Natural killer cell (primary cell): ENCODE measurements at regions not wholly inside any gene's neighbourhood (a gene's known extent, or its start where the extent isn't known, plus 50 kb on each side); places are given as distances from the start of the nearest gene placed in this dataset.

Experiments used
- ATAC-seq, 3 donors: fragments of 150-1000 bp in 2 of 3; fragments of 200-7000 bp in 1 of 3; cut with Tn5 transposase; 1 replicate in 1 of 3; 2 replicates in 2 of 3; pipeline ENCODE4 v1.10.0; 2021; ENCODE audit warnings: mild to moderate bottlenecking in 2 of 3, moderate library complexity in 2 of 3
- DNase-seq, 2 donors: peaks; one replicate each; pipeline versions ENCODE4 v3.0.0 to v3.0.0-alpha.2; 2013 to 2021; ENCODE audit warnings: mixed read lengths in 1 of 2
- H3K27ac ChIP-seq: one replicate; pipeline ENCODE4 v1.5.1; 2013; ENCODE audit warnings: mild to moderate bottlenecking, low read length
- H3K27me3 ChIP-seq: one replicate; pipeline ENCODE4 v1.6.1; 2013; ENCODE audit warnings: low read length; ENCODE audit not compliant: control insufficient read depth, insufficient read depth
- H3K36me3 ChIP-seq: one replicate; pipeline ENCODE4 v1.6.1; 2013; ENCODE audit warnings: low read length; ENCODE audit not compliant: control insufficient read depth, insufficient read depth
- H3K4me1 ChIP-seq: one replicate; pipeline ENCODE4 v1.6.1; 2013; ENCODE audit warnings: low read length; ENCODE audit not compliant: control insufficient read depth, insufficient read depth
- H3K4me3 ChIP-seq: one replicate; pipeline ENCODE4 v1.5.1; 2013; ENCODE audit warnings: low read length
- H3K9me3 ChIP-seq: one replicate; pipeline ENCODE4 v1.6.1; 2013; ENCODE audit warnings: low read length; ENCODE audit not compliant: control insufficient read depth, insufficient read depth
- H3K27ac Mint-ChIP-seq, 2 donors: one replicate each; pipeline ENCODE4 v1.8.0; 2022; ENCODE audit warnings: mild to moderate bottlenecking in 2 of 2, mixed read lengths in 2 of 2, moderate library complexity in 1 of 2
- H3K27me3 Mint-ChIP-seq, 2 donors: one replicate each; pipeline ENCODE4 v1.8.0; 2022; ENCODE audit warnings: low read depth in 2 of 2, mixed read lengths in 2 of 2
- H3K36me3 Mint-ChIP-seq: one replicate; pipeline ENCODE4 v1.8.0; 2022; ENCODE audit warnings: mixed read lengths
- H3K4me1 Mint-ChIP-seq, 2 donors: one replicate each; pipeline ENCODE4 v1.8.0; 2022; ENCODE audit warnings: mixed read lengths in 2 of 2
- H3K4me3 Mint-ChIP-seq: one replicate; pipeline ENCODE4 v1.8.0; 2022; ENCODE audit warnings: mild to moderate bottlenecking, moderate library complexity, mixed read lengths
- H3K9me3 Mint-ChIP-seq, 2 donors: one replicate each; pipeline ENCODE4 v1.8.0; 2022; ENCODE audit warnings: mixed read lengths in 2 of 2
- WGBS: methylation state at CpG from one replicate; pipeline ENCODE4 v1.1.7; 2013; ENCODE audit warnings: missing lambda C conversion rate; ENCODE audit not compliant: insufficient coverage; 5-methylcytosine and 5-hydroxymethylcytosine counted together
- intact Hi-C: fragments of 100-400 bp; cut with micrococcal nuclease; formaldehyde crosslinking; loops from one replicate; pipeline ENCODE4 v1.14.2; 2022
- TF ChIP-seq, protein P1 (sequence below): fragments of 200-600 bp; IDR thresholded peaks from one replicate; pipeline ENCODE4 v1.8.0; 2022; ENCODE audit warnings: antibody characterized with exemption

DNA sequence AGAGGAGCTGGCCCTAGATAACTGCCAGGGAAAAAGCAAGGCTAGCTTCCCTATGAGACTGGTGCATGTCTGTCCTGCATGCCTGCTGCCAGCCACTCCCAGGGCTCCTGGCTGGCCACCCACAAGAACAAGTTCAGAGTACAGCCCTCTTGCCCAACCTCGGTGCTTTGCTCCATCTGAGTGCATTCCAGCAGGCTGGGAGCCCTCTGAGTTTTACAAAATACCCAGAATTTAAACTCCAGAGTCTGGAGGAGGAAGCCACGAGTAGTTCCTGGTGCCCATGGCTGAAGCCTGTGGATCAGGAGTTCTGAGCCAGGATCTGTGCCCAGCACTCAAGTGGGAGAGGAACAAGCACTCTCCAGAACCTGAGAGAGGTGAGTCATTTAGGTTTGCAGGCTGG is 111.6 kb downstream of the MAGEE2 start:
- TF ChIP-seq, protein P1, sequence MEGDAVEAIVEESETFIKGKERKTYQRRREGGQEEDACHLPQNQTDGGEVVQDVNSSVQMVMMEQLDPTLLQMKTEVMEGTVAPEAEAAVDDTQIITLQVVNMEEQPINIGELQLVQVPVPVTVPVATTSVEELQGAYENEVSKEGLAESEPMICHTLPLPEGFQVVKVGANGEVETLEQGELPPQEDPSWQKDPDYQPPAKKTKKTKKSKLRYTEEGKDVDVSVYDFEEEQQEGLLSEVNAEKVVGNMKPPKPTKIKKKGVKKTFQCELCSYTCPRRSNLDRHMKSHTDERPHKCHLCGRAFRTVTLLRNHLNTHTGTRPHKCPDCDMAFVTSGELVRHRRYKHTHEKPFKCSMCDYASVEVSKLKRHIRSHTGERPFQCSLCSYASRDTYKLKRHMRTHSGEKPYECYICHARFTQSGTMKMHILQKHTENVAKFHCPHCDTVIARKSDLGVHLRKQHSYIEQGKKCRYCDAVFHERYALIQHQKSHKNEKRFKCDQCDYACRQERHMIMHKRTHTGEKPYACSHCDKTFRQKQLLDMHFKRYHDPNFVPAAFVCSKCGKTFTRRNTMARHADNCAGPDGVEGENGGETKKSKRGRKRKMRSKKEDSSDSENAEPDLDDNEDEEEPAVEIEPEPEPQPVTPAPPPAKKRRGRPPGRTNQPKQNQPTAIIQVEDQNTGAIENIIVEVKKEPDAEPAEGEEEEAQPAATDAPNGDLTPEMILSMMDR: no peak
- no peak for DNase-seq
- WGBS: 55% methylated on average over 2 of the region's 2 CpGs

DNA sequence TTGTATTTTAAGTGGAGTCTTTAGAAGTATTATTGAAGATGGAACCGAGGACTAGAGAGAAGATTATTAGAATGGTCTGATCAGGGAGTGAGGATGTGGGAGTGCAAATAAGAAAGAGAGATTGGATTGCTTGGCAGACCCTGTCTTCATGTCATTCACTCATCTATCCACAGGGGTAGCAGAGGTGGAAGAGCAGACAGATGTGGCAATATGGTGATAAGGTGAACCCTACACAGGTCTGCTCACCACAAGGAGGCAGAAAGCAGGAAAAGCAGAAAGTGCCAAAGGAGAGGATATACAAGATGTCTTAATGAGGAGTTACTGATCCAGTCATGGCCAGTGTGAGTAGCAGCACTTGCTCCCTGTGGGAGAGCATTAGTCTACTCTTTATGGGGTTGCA is 129.4 kb downstream of the MAGEE2 start:
- H3K9me3 Mint-ChIP-seq: peaks cover 0 to 2% of the 10 kb centered on the region in 2 donors
- TF ChIP-seq, protein P1: no peak
- 78% methylated on average over 1 of the region's 1 CpG for WGBS
- ATAC-seq (no peak), DNase-seq (no peak)
- H3K27me3 ChIP-seq: no peaks in the 10 kb centered on the region
- intact Hi-C loops: no loop called here
- no peaks in the 10 kb centered on the region for H3K36me3 ChIP-seq
- no peaks in the 10 kb centered on the region for H3K36me3 Mint-ChIP-seq
- H3K27ac ChIP-seq: no peak overlapping the region
- no peaks in the 10 kb centered on the region for H3K4me1 Mint-ChIP-seq
- H3K4me3 Mint-ChIP-seq: no peak overlapping the region
- no peak overlapping the region for H3K27ac Mint-ChIP-seq
- H3K27me3 Mint-ChIP-seq: no peaks in the 10 kb centered on the region
- H3K9me3 ChIP-seq: no peaks in the 10 kb centered on the region
- no peaks in the 10 kb centered on the region for H3K4me1 ChIP-seq
- no peak overlapping the region for H3K4me3 ChIP-seq

More for the DNA sequence above, 111.6 kb downstream of the MAGEE2 start:
- ATAC-seq: no peak
- no peak overlapping the region for H3K27ac Mint-ChIP-seq
- no peak overlapping the region for H3K4me3 Mint-ChIP-seq
- H3K27me3 Mint-ChIP-seq: no peaks in the 10 kb centered on the region
- no peaks in the 10 kb centered on the region for H3K36me3 ChIP-seq
- no peaks in the 10 kb centered on the region for H3K4me1 ChIP-seq
- H3K4me3 ChIP-seq: no peak overlapping the region
- intact Hi-C loops: no loop called here
- H3K27me3 ChIP-seq: no peaks in the 10 kb centered on the region
- H3K36me3 Mint-ChIP-seq: no peaks in the 10 kb centered on the region
- H3K9me3 Mint-ChIP-seq: no peaks in the 10 kb centered on the region
- H3K9me3 ChIP-seq: no peaks in the 10 kb centered on the region
- H3K27ac ChIP-seq: no peak overlapping the region
- no peaks in the 10 kb centered on the region for H3K4me1 Mint-ChIP-seq

DNA sequence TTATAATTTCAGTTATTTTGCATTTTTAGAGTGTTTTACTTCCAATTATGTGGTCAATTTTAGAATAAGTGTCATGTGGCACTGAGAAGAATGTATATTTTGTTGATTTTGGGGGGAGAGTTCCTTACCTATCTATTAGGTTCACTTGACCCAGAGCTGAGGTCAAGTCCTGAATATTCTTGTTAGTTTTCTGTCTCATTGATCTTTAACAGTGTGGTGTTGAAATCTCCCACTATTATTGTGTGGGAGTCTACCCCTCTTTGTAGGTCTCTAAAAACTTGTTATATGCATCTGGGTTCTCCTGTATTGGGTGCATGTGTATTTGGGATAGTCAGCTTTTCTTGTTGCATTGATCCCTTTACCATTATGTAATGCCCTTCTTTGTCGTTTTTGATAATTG is 127.0 kb upstream of the ZDHHC15 start:
- Mint-ChIP-seq H3K27ac (no peak overlapping the region), H3K9me3 (peaks cover 5% of the 10 kb centered on the region in 2 donors), H3K4me1 (no peaks in the 10 kb centered on the region), H3K4me3 (no peak overlapping the region), H3K36me3 (no peaks in the 10 kb centered on the region), H3K27me3 (no peaks in the 10 kb centered on the region)
- WGBS: no CpG with 5 or more reads among the region's 1 CpG
- no peaks in the 10 kb centered on the region for H3K4me1 ChIP-seq
- DNase-seq (no peak), ATAC-seq (no peak)
- intact Hi-C loops: no loop called here
- H3K27me3 ChIP-seq: no peaks in the 10 kb centered on the region
- H3K4me3 ChIP-seq: no peak overlapping the region
- H3K36me3 ChIP-seq: no peaks in the 10 kb centered on the region
- no peak overlapping the region for H3K27ac ChIP-seq
- TF ChIP-seq, protein P1: no peak
- peaks cover 5% of the 10 kb centered on the region for H3K9me3 ChIP-seq

DNA sequence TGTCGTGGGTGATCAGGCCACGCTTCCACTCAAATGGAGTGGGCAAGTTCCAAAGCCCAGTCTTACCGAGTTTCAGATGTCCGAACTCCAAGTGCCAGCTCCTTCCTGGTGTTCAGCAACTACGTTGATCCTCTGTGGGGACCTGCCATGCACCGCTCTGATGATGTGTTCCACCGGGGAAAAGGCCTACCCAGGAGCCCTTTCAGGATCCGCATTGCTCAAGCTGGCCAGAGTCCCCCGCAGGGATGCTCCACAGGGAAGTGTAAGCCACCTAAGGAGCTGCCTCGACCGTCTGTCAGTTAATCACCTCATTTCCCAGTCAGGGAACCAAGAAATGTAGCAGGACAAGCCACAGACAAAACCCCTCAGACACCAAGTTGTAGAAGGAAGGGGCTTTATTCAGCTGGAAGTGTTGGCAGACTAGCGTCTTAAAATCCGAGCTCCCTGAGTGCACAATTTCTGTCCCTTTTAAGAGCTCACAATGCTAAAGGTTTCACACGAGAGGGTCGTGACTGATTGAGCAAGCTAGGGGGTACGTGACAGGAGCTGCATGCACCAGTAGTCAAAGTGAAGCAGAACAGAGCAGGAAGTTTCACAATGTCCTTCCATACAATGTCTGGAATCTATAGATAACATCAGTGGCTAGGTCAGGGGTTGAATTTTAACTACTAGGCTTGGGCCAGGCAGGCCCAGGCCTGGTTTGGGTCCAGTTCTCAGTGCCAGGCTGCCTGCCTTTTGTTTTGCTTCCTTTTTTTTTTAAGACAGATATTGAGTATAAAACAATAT is 126.2 kb upstream of the ZDHHC15 start:
- intact Hi-C loops: no loop called here
- peaks cover 5% of the 10 kb centered on the region in 2 donors for H3K9me3 Mint-ChIP-seq

More for the DNA sequence above, 126.2 kb upstream of the ZDHHC15 start:
- H3K9me3 ChIP-seq: peaks cover 5% of the 10 kb centered on the region
- no peak overlapping the region for H3K4me3 ChIP-seq
- H3K27me3 Mint-ChIP-seq: no peaks in the 10 kb centered on the region
- H3K27ac Mint-ChIP-seq: no peak overlapping the region
- no peak overlapping the region for H3K4me3 Mint-ChIP-seq
- TF ChIP-seq, protein P1: no peak
- H3K36me3 Mint-ChIP-seq: no peaks in the 10 kb centered on the region
- no peak for DNase-seq
- H3K4me1 ChIP-seq: no peaks in the 10 kb centered on the region
- ATAC-seq: no peak
- H3K27me3 ChIP-seq: no peaks in the 10 kb centered on the region
- WGBS: 83% methylated on average over 14 of the region's 16 CpGs
- no peaks in the 10 kb centered on the region for H3K36me3 ChIP-seq
- no peak overlapping the region for H3K27ac ChIP-seq
- no peaks in the 10 kb centered on the region for H3K4me1 Mint-ChIP-seq
